DMS153 treated with DMSO at 0.1 percent for 48 hours (cell line): ENCODE measurements at regions not wholly inside any gene's neighbourhood (a gene's known extent, or its start where the extent isn't known, plus 50 kb on each side); places are given as distances from the start of the nearest gene placed in this dataset.
A peak's percentile ranks its signal among the peaks of the same experiment; 100 is the strongest.
"Not testable (repeated sequence)": the region's sequence is repeated elsewhere in the genome, so short reads cannot be mapped to it uniquely, and the experiment has no call there.

Experiments used
- DNase-seq: peaks from one replicate; lab custom pipeline; 2025; ENCODE audit not compliant: unreplicated experiment; lab: John Stamatoyannopoulos, UW

DNA sequence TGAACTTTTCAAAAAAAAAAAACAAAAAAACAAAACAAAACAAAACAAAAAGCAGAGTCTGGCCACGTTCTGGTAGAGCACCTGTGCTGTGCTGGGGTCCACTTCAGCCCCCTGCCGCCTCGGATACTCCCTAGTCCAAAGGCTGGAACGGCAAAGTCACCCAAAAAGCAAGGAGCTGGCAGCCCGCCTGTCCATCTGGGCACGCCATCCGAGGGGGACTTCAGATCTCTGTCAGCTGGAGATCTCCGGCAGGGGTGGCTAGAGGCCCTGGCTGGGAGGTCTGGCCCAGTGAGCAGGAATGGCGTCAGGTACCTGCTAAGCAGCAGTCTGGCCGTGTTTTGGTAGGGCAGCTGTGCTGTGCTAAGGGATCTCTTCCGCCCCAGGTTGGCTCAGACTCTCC is 152.3 kb upstream of the ZNF516 start:
- no peak for DNase-seq

DNA sequence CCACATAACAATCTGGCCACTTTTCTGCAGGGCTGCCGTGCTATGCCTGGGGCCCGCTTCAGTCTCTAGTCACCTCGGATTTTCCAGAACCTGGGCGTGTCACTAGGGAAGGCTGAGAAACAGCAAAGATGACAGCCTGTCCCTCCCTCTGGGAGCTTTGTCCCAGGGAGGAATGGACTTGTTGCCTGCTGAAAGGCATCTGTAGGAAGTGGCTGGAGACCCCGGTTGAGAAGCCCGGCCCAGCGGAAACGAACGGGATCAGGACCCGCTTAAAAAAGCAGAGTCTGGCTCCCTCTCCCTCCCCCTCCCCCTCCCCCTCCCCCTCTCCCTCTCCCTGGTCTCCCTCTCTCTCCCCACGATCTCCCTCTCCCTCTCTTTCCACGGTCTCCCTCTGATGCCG is 149.5 kb upstream of the ZNF516 start:
- DNase-seq = no peak

DNA sequence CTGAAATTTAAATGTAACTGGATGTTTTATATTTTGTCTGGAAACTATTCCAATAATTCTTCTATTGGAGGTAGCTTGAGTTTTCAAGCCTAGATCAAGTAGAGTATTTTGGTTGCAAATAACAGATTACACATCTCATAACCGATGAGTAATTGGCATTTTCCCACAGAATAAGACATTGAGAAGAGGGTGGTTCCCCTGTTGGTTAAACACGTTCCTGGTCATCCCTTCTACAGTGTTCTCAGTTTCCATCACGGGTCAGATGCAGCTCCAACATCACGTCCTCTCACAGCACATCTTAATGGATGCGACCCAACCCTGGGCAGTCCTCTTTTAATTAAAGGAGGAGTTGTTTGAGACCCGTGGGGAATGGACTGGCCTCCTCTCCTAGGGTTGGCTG is 149.0 kb upstream of the ZNF516 start:
- no peak for DNase-seq

- DNase-seq = no peak
Observed at GRCh38 chr18:76643199-76643598, 148.2 kb upstream of the ZNF516 start.

GRCh38 chr18:76640438-76640837 is 145.4 kb upstream of the ZNF516 start:
- DNase-seq = no peak

DNA sequence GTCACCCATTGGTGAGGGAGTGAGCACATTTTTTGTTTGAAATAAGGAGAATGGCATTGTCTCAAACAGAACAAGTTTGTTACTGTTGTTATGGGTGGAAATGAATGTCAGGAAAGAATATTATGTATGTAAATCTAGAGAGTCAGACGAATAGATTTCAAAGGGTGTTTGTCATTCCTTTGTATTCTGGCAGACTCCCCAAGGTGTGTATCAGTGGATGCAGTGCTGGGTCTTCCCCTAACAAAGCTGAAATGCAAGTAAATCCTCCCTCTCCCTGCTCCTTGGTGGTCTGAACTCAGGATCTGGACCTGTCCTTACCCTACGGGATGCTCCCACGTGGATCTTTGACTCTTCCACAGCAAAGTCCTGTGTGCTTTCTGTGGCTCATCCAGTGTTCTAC is 139.5 kb upstream of the ZNF516 start:
- no peak for DNase-seq

DNA sequence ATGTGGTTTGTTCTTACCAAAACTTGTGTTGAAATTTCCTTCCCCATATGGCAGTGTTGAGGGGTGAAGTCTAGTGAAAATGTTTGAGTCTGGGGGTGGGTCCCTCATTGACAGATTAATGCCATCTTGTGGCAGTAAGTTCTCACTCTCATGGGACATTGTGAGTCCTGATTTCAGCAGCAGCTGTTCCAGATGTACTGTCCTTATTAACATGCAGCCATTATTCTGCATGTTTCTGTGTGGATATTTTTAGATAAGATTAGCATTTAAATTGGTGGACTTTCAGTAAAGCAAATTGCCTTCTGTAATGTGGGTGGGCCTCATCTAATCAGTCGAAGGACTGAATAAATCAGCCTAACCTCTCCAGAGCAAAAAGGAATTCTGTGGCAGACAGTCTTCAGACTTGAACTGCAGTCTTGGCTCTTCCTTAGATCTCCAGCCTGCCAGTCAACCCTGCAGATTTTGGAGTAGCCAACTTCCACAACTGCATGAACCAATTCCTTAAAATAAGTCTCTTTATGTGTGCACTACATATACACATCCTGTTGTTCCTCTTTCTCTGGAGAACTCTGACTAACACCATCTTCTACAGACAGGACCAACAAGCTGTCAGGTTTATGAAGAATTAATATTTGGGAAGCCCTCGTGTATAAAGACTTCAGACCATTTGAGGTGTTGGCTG is 138.7 kb upstream of the ZNF516 start:
- DNase-seq = no peak

DNA sequence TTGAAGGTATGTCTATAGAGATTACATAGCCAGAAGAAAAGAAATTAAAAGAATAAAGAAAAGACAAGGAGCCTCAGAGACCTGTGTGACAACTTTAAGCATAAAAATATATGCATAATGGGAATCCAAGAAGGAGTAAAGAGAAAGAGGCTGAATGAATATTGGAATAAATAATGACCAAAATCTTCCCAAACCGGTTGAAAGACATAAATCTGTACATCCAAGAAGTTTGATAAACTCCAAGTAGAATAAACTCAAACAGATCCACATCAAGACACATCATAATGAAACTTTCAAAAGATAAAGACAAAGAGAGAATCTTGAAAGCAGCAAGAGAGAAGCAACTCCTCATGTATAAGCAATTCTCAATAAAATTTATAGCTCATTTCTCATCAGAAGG is 132.4 kb upstream of the ZNF516 start:
- no peak for DNase-seq

GRCh38 chr18:76626991-76627390 is 131.9 kb upstream of the ZNF516 start:
- DNase-seq = no peak

GRCh38 chr18:76622651-76623050 is 127.6 kb upstream of the ZNF516 start:
- DNase-seq = no peak

- DNase-seq = peak; percentile 38
Observed at GRCh38 chr18:76621782-76622495, 126.9 kb upstream of the ZNF516 start.

- DNase-seq = no peak
Observed at GRCh38 chr18:76621226-76621625, 126.2 kb upstream of the ZNF516 start.

GRCh38 chr18:76620321-76621170 is 125.5 kb upstream of the ZNF516 start:
- peak; percentile 60 for DNase-seq

DNA sequence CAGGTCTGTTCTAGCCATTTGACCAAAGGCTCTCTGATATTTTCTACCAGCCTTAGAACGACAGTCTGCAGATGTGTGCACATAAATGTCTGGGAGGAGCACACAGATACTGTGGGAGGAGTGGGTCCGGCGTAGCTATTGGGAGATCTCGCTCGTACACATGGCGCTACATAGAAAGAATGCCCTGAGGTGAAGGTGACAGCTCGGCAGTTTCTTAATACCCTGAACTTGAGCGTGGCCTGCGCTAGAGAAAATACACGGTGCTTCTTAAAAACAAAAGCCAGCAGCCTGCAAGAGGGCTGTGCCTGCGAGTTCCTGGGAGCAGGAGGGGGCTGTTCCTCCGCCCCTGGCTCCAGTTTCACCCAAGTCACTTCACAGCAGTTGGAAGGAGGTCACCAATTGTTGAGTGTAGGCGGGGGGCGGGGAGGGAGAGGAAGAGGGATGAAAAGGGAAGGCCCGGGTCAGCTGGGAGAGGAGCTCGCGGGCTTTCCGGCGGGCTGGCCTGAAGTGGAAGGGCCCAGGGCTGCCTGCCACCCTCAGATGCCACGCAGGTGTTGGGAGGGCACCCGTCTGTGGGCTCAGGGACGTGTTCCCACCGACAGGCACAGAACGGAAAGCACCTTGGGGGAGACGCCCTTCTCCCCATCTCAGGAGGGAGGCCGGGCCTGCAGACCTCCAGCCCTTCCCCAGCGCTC is 124.7 kb upstream of the ZNF516 start:
- DNase-seq = peak; percentile 51

DNA sequence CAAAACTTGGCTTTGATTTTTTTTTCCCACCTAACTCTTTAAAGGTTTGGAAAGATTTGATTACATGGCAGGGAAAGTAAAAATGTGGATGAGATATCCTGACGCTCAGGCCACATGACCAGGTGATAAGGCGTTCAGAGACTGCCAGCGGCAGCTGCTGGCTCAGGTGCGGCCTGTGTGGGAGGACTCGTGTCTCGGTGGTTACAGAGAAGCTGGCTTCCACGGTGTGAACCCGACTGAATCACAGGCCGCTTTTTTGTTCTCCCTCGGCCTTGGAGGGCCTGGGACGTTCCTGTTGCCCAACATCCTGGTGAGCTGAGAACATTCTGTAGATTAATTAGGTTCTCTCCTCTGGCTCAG is 124.2 kb upstream of the ZNF516 start:
- no peak for DNase-seq

GRCh38 chr18:76618721-76619120 is 123.7 kb upstream of the ZNF516 start:
- no peak for DNase-seq

DNA sequence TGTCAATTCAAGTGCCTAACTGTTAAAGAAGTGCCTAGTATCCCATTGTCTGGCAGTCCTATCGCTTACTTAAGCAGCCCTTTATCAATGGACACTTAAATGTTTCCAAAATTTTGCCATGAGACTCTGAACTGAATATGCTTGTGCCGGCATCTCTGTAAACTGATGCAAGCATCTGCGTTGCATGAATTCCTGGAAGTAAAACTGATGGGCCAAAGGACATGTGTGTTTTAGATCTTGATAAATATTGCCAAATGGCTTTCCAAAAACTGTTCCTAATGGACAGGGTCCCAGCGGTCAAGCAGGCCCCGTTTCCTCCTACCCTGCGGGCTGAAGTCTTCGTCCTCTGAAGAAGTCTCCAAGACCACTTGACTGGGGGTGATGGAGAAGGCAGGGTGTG is 121.3 kb upstream of the ZNF516 start:
- no peak for DNase-seq

DNA sequence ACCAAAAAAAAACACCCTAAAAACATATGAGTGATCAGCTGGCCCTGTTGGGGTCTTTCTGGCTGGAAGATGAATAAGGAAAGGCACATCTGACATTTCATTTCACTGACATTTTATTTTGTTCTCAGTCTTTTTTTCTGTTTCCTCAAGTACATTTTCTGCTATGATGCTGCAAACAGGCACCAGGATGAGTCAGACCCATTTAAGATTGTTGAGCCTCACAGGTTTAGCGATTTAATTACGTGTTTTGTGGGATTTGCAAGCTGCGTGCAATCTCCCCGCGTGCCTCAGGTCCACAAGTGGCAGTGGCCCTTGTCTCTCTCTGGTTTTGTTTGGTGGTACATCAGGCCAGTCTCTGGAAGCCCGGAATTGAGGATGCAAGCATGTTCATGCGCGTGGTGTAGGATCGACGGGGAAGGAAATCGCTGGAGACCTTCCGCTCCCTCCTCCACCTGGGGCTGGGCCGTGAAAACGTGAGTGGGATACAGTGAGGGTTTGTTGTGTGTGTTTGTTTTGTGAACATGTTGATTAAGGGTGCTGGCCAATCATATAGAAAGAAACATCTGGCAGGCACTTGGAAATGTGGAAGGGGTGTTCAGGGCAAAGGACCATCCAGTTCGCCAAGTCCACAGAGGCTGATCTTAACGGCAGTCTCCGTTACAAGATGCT is 120.2 kb upstream of the ZNF516 start:
- no peak for DNase-seq

DNA sequence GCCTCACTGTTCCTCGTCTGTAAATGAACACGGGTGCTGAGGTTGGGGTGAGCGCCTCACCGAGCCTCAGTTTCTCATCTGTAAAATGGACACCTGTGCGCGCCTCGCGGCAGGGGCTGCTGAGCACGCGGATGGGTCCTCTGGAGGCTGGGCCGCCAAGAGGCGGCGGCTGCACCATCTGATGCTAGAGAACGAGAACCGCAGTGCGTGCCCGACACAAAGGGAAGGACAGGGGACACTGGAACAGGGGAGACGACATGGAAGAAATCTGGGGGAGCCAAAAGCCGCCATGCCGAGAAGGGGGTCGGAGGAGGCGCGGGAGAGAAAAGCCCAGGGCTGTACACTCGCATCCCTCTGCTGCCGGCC is 118.7 kb upstream of the ZNF516 start:
- no peak for DNase-seq

- no peak for DNase-seq
Observed at GRCh38 chr18:76613053-76613754, 118.2 kb upstream of the ZNF516 start.

- not testable (repeated sequence) for DNase-seq
Observed at GRCh38 chr18:76611750-76612045, 116.7 kb upstream of the ZNF516 start.
